OCI-LY3 (cell line): ENCODE measurements at regions not wholly inside any gene's neighbourhood (a gene's known extent, or its start where the extent isn't known, plus 50 kb on each side); places are given as distances from the start of the nearest gene placed in this dataset.

Experiments
- EZH2phosphoT487 ChIP-seq: fragments of 200-600 bp; shearing (Covaris generic); IDR thresholded peaks from 2 replicates; pipeline ENCODE4 v1.6.1; 2018; ENCODE audit warnings: antibody characterized with exemption, mixed run types, low read depth
- TF ChIP-seq, protein P1 (sequence below): fragments of 200-600, 300-600 bp; sonication (generic); IDR thresholded peaks from 2 replicates; pipeline ENCODE4 v1.5.1; 2014; ENCODE audit warnings: antibody characterized with exemption, low read length, low read depth

DNA sequence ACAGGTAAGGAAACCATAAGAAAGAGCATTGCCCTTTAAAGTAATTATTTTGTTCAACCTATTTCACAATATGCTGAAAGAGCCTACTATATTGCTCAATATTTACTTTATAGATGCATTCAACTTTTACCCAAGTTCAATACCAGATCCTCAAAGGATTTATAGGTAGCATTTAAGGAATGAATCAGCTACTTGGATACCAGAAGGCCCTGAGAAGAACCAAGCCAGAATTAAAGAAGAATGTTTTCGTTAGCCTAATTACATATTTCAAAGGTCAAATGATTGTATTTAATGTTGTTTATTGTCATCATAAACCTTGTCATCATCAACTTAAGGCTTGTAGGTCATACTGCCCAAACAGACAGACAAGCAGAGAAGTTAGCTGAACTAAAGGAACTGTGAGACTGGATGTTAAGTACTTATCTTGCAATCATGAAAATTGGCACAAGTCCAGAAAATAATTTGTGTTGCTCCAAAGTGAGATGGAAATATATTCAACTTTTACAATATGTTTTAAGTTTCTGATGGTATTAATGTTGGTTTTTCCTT is 636.7 kb downstream of the RFPL4B start:
- TF ChIP-seq, protein P1, sequence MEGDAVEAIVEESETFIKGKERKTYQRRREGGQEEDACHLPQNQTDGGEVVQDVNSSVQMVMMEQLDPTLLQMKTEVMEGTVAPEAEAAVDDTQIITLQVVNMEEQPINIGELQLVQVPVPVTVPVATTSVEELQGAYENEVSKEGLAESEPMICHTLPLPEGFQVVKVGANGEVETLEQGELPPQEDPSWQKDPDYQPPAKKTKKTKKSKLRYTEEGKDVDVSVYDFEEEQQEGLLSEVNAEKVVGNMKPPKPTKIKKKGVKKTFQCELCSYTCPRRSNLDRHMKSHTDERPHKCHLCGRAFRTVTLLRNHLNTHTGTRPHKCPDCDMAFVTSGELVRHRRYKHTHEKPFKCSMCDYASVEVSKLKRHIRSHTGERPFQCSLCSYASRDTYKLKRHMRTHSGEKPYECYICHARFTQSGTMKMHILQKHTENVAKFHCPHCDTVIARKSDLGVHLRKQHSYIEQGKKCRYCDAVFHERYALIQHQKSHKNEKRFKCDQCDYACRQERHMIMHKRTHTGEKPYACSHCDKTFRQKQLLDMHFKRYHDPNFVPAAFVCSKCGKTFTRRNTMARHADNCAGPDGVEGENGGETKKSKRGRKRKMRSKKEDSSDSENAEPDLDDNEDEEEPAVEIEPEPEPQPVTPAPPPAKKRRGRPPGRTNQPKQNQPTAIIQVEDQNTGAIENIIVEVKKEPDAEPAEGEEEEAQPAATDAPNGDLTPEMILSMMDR: no peak
- no peak for TF ChIP-seq EZH2phosphoT487
